Natural killer cell (primary cell): ENCODE measurements at regions not wholly inside any gene's neighbourhood (a gene's known extent, or its start where the extent isn't known, plus 50 kb on each side); places are given as distances from the start of the nearest gene placed in this dataset.

Source experiments
- ATAC-seq, 3 donors: fragments of 150-1000 bp in 2 of 3; fragments of 200-7000 bp in 1 of 3; cut with Tn5 transposase; 1 replicate in 1 of 3; 2 replicates in 2 of 3; pipeline ENCODE4 v1.10.0; 2021; ENCODE audit warnings: mild to moderate bottlenecking in 2 of 3, moderate library complexity in 2 of 3
- DNase-seq, 2 donors: peaks; one replicate each; pipeline versions ENCODE4 v3.0.0 to v3.0.0-alpha.2; 2013 to 2021; ENCODE audit warnings: mixed read lengths in 1 of 2
- H3K27ac ChIP-seq: one replicate; pipeline ENCODE4 v1.5.1; 2013; ENCODE audit warnings: mild to moderate bottlenecking, low read length
- H3K27me3 ChIP-seq: one replicate; pipeline ENCODE4 v1.6.1; 2013; ENCODE audit warnings: low read length; ENCODE audit not compliant: control insufficient read depth, insufficient read depth
- H3K36me3 ChIP-seq: one replicate; pipeline ENCODE4 v1.6.1; 2013; ENCODE audit warnings: low read length; ENCODE audit not compliant: control insufficient read depth, insufficient read depth
- H3K4me1 ChIP-seq: one replicate; pipeline ENCODE4 v1.6.1; 2013; ENCODE audit warnings: low read length; ENCODE audit not compliant: control insufficient read depth, insufficient read depth
- H3K4me3 ChIP-seq: one replicate; pipeline ENCODE4 v1.5.1; 2013; ENCODE audit warnings: low read length
- H3K9me3 ChIP-seq: one replicate; pipeline ENCODE4 v1.6.1; 2013; ENCODE audit warnings: low read length; ENCODE audit not compliant: control insufficient read depth, insufficient read depth
- H3K27ac Mint-ChIP-seq, 2 donors: one replicate each; pipeline ENCODE4 v1.8.0; 2022; ENCODE audit warnings: mild to moderate bottlenecking in 2 of 2, mixed read lengths in 2 of 2, moderate library complexity in 1 of 2
- H3K27me3 Mint-ChIP-seq, 2 donors: one replicate each; pipeline ENCODE4 v1.8.0; 2022; ENCODE audit warnings: low read depth in 2 of 2, mixed read lengths in 2 of 2
- H3K36me3 Mint-ChIP-seq: one replicate; pipeline ENCODE4 v1.8.0; 2022; ENCODE audit warnings: mixed read lengths
- H3K4me1 Mint-ChIP-seq, 2 donors: one replicate each; pipeline ENCODE4 v1.8.0; 2022; ENCODE audit warnings: mixed read lengths in 2 of 2
- H3K4me3 Mint-ChIP-seq: one replicate; pipeline ENCODE4 v1.8.0; 2022; ENCODE audit warnings: mild to moderate bottlenecking, moderate library complexity, mixed read lengths
- H3K9me3 Mint-ChIP-seq, 2 donors: one replicate each; pipeline ENCODE4 v1.8.0; 2022; ENCODE audit warnings: mixed read lengths in 2 of 2
- CTCF ChIP-seq: fragments of 200-600 bp; IDR thresholded peaks from one replicate; pipeline ENCODE4 v1.8.0; 2022; ENCODE audit warnings: antibody characterized with exemption
- WGBS: methylation state at CpG from one replicate; pipeline ENCODE4 v1.1.7; 2013; ENCODE audit warnings: missing lambda C conversion rate; ENCODE audit not compliant: insufficient coverage; 5-methylcytosine and 5-hydroxymethylcytosine counted together
- intact Hi-C: fragments of 100-400 bp; cut with micrococcal nuclease; formaldehyde crosslinking; loops from one replicate; pipeline ENCODE4 v1.14.2; 2022

GRCh38 chr11:44404301-44404700 lies 94.4 kb upstream of the ALX4 start:
- H3K36me3 Mint-ChIP-seq: no peaks in the 10 kb centered on the region
- Histone ChIP-seq H3K27ac (no peak overlapping the region), H3K36me3 (no peaks in the 10 kb centered on the region), H3K27me3 (no peaks in the 10 kb centered on the region), H3K9me3 (no peaks in the 10 kb centered on the region), H3K4me3 (no peak overlapping the region), H3K4me1 (no peaks in the 10 kb centered on the region)
- H3K4me1 Mint-ChIP-seq: no peaks in the 10 kb centered on the region
- no peak overlapping the region for H3K27ac Mint-ChIP-seq
- ATAC-seq: no peak
- H3K4me3 Mint-ChIP-seq: no peak overlapping the region
- WGBS: 86% methylated on average over 6 of the region's 6 CpGs
- intact Hi-C loops: no loop called here
- peaks cover 0 to 5% of the 10 kb centered on the region in 2 donors for H3K27me3 Mint-ChIP-seq
- no peak for TF ChIP-seq CTCF
- DNase-seq: no peak
- H3K9me3 Mint-ChIP-seq: no peaks in the 10 kb centered on the region

DNA sequence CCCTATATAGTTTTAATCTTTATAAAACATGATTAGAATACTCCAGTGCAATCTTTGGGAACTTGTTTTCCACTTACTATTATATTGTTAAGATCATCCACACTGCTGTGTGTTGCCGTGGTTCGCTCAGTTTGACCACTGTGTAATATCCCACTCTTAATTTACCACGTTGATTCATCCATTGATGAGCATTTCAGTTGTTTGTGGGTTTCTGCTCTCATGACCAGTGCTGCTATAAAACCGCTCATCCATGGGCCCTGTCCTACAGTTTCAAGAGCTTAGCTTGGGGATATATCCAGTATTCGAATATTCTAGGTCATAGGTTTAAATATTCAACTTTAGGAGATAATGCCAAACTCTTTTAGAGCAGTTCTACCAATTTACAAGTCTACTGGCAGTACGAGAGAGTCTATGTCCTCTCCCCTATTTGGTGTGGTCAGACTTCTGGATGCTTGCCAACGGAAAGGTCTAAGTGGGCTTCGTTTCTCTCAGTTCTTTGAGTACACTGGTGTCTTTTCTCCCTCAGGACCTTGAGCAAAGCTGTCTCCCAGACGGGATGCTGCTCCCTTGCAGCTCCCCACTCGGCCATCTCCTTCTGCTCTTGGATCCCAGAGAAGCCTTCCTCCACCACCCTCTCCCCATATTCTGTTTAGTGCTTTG lies 94.9 kb upstream of the ALX4 start:
- H3K4me1 ChIP-seq: no peaks in the 10 kb centered on the region
- H3K4me3 ChIP-seq: no peak overlapping the region
- H3K27me3 Mint-ChIP-seq: peaks cover 0 to 5% of the 10 kb centered on the region in 2 donors
- no peak for TF ChIP-seq CTCF
- ATAC-seq: no peak
- intact Hi-C loops: no loop called here
- no peaks in the 10 kb centered on the region for H3K4me1 Mint-ChIP-seq
- no peak for DNase-seq
- no peak overlapping the region for H3K4me3 Mint-ChIP-seq
- H3K9me3 ChIP-seq: no peaks in the 10 kb centered on the region
- 78% methylated on average over 10 of the region's 10 CpGs for WGBS
- no peaks in the 10 kb centered on the region for H3K27me3 ChIP-seq
- no peak overlapping the region for H3K27ac ChIP-seq
- H3K27ac Mint-ChIP-seq: no peak overlapping the region
- H3K9me3 Mint-ChIP-seq: no peaks in the 10 kb centered on the region
- no peaks in the 10 kb centered on the region for H3K36me3 Mint-ChIP-seq
- H3K36me3 ChIP-seq: no peaks in the 10 kb centered on the region

GRCh38 chr11:44407211-44407996 lies 97.5 kb upstream of the ALX4 start:
- Mint-ChIP-seq H3K4me1 (no peaks in the 10 kb centered on the region), H3K4me3 (no peak overlapping the region), H3K27me3 (peaks cover 6 to 11% of the 10 kb centered on the region in 2 donors), H3K27ac (no peak overlapping the region), H3K36me3 (no peaks in the 10 kb centered on the region), H3K9me3 (peaks cover 0 to 2% of the 10 kb centered on the region in 2 donors)
- no peaks in the 10 kb centered on the region for H3K9me3 ChIP-seq
- no peaks in the 10 kb centered on the region for H3K36me3 ChIP-seq
- H3K4me3 ChIP-seq: no peak overlapping the region
- intact Hi-C loops: no loop called here
- DNase-seq (no peak), ATAC-seq (no peak)
- H3K4me1 ChIP-seq: no peaks in the 10 kb centered on the region
- TF ChIP-seq CTCF: no peak
- H3K27ac ChIP-seq: no peak overlapping the region
- H3K27me3 ChIP-seq: no peaks in the 10 kb centered on the region
- 79% methylated on average over 7 of the region's 7 CpGs for WGBS
